SK-N-SH treated with all-trans-retinoic acid at 6 μM for 48 hours (cell line): ENCODE measurements at regions not wholly inside any gene's neighbourhood (a gene's known extent, or its start where the extent isn't known, plus 50 kb on each side); places are given as distances from the start of the nearest gene placed in this dataset.

Source experiments
- ESRRG ChIP-seq: fragments of 250-450 bp; sonication (Bioruptor Pico); IDR thresholded peaks from 2 replicates; pipeline ENCODE4 v1.6.1; 2021; ENCODE audit warnings: mild to moderate bottlenecking
- RARB ChIP-seq: fragments of 250-450 bp; sonication (Bioruptor Pico); IDR thresholded peaks from 2 replicates; pipeline ENCODE4 v1.8.0; 2021; ENCODE audit warnings: mild to moderate bottlenecking, moderate library complexity
- SNAI2 ChIP-seq: fragments of 250-450 bp; sonication (Bioruptor Pico); IDR thresholded peaks from 2 replicates; pipeline ENCODE4 v1.5.0; 2020; ENCODE audit warnings: mild to moderate bottlenecking, moderate library complexity
- ZFP3 ChIP-seq: fragments of 250-450 bp; sonication (Bioruptor Pico); IDR thresholded peaks from 2 replicates; pipeline ENCODE4 v1.5.0; 2020; ENCODE audit warnings: mild to moderate bottlenecking, moderate library complexity
- ZFP30 ChIP-seq: fragments of 450-650 bp; formaldehyde crosslinking; IDR thresholded peaks from 2 replicates; pipeline ENCODE4 v1.5.0; 2022; ENCODE audit warnings: mild to moderate bottlenecking, moderate library complexity
- TF ChIP-seq, protein P1 (sequence below): fragments of 250-450 bp; sonication (Bioruptor Pico); IDR thresholded peaks from 2 replicates; pipeline ENCODE4 v1.5.1; 2020; ENCODE audit warnings: low read depth, mild to moderate bottlenecking, moderate library complexity
- TF ChIP-seq, protein P2 (sequence below): fragments of 250-450 bp; sonication (Bioruptor Pico); IDR thresholded peaks from 2 replicates; pipeline ENCODE4 v1.8.0; 2020; ENCODE audit warnings: mild to moderate bottlenecking, moderate library complexity, borderline replicate concordance

DNA sequence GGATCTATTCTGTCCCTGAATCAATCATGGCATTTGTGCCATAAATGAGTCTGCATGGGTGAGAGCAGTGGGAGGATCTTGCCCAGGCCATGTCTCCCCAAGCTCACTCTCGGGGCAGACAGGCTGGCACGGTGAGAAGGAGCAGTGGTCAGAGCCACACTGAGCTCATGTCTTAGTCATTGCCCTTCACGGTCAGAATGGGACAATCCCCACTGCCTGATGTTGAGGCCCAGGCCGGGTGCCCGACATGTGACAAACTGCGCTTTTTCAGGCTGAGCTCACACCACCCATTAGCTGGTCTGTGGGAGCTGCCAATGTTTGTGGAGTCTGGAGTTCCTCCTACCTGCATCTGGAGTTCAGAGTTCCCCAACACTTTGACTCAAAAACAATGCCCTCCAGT is 481.9 kb downstream of the COG6 start:
- no peak for TF ChIP-seq SNAI2 (CRISPR knock-in tag)
- no peak for TF ChIP-seq ZFP30
- TF ChIP-seq ESRRG (CRISPR knock-in tag), result no peak
- TF ChIP-seq, protein P1, sequence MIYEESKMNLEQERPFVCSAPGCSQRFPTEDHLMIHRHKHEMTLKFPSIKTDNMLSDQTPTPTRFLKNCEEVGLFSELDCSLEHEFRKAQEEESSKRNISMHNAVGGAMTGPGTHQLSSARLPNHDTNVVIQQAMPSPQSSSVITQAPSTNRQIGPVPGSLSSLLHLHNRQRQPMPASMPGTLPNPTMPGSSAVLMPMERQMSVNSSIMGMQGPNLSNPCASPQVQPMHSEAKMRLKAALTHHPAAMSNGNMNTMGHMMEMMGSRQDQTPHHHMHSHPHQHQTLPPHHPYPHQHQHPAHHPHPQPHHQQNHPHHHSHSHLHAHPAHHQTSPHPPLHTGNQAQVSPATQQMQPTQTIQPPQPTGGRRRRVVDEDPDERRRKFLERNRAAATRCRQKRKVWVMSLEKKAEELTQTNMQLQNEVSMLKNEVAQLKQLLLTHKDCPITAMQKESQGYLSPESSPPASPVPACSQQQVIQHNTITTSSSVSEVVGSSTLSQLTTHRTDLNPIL (CRISPR knock-in tag), result no peak
- TF ChIP-seq ZFP3 (CRISPR knock-in tag), result no peak
- TF ChIP-seq, protein P2, sequence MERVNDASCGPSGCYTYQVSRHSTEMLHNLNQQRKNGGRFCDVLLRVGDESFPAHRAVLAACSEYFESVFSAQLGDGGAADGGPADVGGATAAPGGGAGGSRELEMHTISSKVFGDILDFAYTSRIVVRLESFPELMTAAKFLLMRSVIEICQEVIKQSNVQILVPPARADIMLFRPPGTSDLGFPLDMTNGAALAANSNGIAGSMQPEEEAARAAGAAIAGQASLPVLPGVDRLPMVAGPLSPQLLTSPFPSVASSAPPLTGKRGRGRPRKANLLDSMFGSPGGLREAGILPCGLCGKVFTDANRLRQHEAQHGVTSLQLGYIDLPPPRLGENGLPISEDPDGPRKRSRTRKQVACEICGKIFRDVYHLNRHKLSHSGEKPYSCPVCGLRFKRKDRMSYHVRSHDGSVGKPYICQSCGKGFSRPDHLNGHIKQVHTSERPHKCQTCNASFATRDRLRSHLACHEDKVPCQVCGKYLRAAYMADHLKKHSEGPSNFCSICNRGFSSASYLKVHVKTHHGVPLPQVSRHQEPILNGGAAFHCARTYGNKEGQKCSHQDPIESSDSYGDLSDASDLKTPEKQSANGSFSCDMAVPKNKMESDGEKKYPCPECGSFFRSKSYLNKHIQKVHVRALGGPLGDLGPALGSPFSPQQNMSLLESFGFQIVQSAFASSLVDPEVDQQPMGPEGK, result no peak
- no peak for TF ChIP-seq RARB
